ENCODE measurements at regions not wholly inside any gene's neighbourhood (a gene's known extent, or its start where the extent isn't known, plus 50 kb on each side); places are given as distances from the start of the nearest gene placed in this dataset.
A peak's percentile ranks its signal among the peaks of the same experiment; 100 is the strongest.

DNA sequence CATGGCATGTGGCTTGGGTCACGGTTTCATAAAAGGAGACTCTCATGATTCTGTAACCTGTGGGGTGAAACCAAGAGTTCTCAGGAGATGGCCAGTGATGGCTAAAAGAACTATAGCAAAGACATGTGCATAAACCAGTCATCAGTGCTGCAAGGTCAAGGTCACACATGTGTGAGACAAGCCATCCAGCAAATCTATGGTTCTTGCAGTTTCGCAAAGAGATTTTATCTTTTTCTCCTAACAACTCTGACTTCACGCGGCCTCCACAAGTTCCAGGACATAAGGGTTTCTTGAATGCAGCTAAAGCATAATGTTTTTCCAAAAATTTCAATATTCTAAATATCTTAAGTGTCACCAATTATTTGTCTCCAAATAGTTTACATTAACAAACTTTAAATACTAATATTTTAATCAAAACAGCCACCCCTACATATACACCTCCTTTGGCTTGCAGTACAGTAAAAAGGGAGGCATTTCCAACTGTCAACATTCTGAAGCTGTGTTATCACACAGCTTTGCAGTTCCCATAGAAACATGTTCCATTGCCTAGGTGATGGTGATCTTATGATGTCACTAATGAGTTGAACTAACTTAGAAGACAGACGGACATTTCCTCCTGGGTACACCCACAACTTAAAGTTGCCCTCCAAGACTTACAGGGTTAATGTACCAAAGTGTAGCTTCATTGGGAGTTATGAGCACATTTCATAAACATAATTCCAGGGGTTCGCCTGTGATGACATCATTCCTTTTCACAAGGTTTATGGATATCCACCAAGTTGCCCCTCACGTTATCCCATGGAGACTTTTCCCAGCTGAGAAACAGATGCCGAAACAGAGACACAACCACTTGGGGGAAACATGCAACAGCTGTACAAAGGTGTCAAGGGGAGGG lies 250.9 kb upstream of the PDE10A start:
- Histone ChIP-seq H3K9me3 (ENCODE audit: low read depth) (no peaks in the 10 kb centered on the region), H3K4me1 (ENCODE audit: low read depth) (no peaks in the 10 kb centered on the region), H3K36me3 (no peaks in the 10 kb centered on the region), H3K4me3 (no peak overlapping the region), H3K27me3 (peaks cover 8% of the 10 kb centered on the region), H3K27ac (no peak overlapping the region)
- no peak for TF ChIP-seq CTCF (IDR thresholded peaks at IDR 0.05; ENCODE audit: low read depth, low read length)
- DNase-seq (ENCODE audit: low read depth in 1 of 2, low spot score in 1 of 2) = peak in 1 of 2 donors; percentile 53

DNA sequence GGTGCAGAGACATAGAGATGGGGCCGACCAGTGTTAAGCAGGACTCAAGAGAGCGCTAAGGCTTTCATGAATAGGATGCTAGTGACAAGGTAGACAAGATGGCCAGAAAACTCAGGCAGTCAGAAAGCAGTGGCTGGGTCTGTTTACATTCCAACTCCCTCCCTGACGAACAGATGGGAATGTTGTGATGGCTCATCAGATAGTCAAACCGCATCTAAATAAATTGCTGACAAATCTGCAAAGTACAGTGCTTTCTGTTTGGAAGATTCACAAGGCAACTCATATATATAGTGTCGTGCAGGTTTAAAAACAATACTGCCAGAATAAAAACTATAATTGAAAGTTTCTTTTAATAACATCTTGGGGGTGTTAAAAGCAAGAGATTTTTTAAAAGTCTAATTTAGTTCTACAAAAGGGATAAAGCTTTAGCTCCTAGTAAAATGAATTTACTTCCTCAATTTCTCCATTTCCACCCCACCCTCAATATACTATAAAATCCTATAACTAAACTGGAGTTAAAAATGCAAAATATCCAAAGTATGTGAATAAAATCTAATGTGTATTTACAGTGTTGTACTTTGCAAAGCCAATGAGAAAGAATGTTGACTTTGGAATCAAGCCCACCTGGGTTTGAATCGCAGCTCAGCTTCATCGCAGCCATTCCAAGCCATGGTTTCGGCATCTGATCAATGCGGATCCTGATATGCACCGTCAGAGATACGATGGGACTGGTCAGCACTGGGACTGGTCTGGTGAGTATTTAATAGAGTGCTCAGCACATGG lies 247.3 kb upstream of the PDE10A start:
- peaks cover 6% of the 10 kb centered on the region for H3K27me3 ChIP-seq
- DNase-seq (ENCODE audit: low read depth in 1 of 2, low spot score in 1 of 2) = no peak
- H3K4me3 ChIP-seq = no peak overlapping the region
- no peak overlapping the region for H3K27ac ChIP-seq
- H3K36me3 ChIP-seq = no peaks in the 10 kb centered on the region
- no peaks in the 10 kb centered on the region for H3K9me3 ChIP-seq (ENCODE audit: low read depth)
- no peaks in the 10 kb centered on the region for H3K4me1 ChIP-seq (ENCODE audit: low read depth)
- no peak for TF ChIP-seq CTCF (IDR thresholded peaks at IDR 0.05; ENCODE audit: low read depth, low read length)

GRCh38 chr6:165906736-165907135 lies 243.7 kb upstream of the PDE10A start:
- Histone ChIP-seq H3K27me3 (no peaks in the 10 kb centered on the region), H3K9me3 (ENCODE audit: low read depth) (no peaks in the 10 kb centered on the region), H3K4me3 (no peak overlapping the region), H3K27ac (no peak overlapping the region), H3K36me3 (no peaks in the 10 kb centered on the region), H3K4me1 (ENCODE audit: low read depth) (no peaks in the 10 kb centered on the region)
- DNase-seq (ENCODE audit: low read depth in 1 of 2, low spot score in 1 of 2) = no peak
- TF ChIP-seq CTCF (IDR thresholded peaks at IDR 0.05; ENCODE audit: low read depth, low read length) = no peak

GRCh38 chr6:165905744-165906143 lies 242.7 kb upstream of the PDE10A start:
- no peaks in the 10 kb centered on the region for H3K36me3 ChIP-seq
- no peaks in the 10 kb centered on the region for H3K4me1 ChIP-seq (ENCODE audit: low read depth)
- DNase-seq (ENCODE audit: low read depth in 1 of 2, low spot score in 1 of 2) = no peak
- no peaks in the 10 kb centered on the region for H3K27me3 ChIP-seq
- H3K9me3 ChIP-seq (ENCODE audit: low read depth) = no peaks in the 10 kb centered on the region
- no peak for TF ChIP-seq CTCF (IDR thresholded peaks at IDR 0.05; ENCODE audit: low read depth, low read length)
- H3K27ac ChIP-seq = no peak overlapping the region
- no peak overlapping the region for H3K4me3 ChIP-seq

DNA sequence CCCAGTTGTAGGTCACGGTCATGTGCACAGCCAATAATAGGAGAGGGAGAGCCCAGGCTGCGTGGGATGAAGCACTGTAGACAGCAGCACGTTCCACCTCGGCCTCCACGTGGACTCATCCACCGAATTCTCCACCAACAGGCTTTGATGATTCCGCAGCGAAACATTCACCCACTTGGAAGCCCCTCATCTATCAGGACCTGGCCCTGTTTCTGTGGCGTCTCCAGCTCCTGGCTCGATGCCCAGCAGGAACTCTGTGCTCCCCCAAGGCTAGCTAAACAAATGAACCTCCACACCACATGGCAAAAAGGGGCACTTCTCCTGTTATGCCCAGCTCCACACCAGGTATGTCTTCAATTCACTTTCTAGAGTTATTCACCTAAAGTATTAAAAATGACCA lies 237.9 kb upstream of the PDE10A start:
- Histone ChIP-seq H3K36me3 (no peaks in the 10 kb centered on the region), H3K4me3 (no peak overlapping the region), H3K27ac (no peak overlapping the region), H3K27me3 (no peaks in the 10 kb centered on the region), H3K4me1 (ENCODE audit: low read depth) (no peaks in the 10 kb centered on the region), H3K9me3 (ENCODE audit: low read depth) (no peaks in the 10 kb centered on the region)
- DNase-seq (ENCODE audit: low read depth in 1 of 2, low spot score in 1 of 2) = no peak
- no peak for TF ChIP-seq CTCF (IDR thresholded peaks at IDR 0.05; ENCODE audit: low read depth, low read length)
